Epithelial cell of esophagus (primary cell): ENCODE measurements at regions not wholly inside any gene's neighbourhood (a gene's known extent, or its start where the extent isn't known, plus 50 kb on each side); places are given as distances from the start of the nearest gene placed in this dataset.
"Not testable (repeated sequence)": the region's sequence is repeated elsewhere in the genome, so short reads cannot be mapped to it uniquely, and the experiment has no call there.

Source experiments
- DNase-seq: peaks from one replicate; pipeline ENCODE4 v3.0.0; 2010; ENCODE audit warnings: low read depth
- H3K4me3 ChIP-seq: 2 replicates; pipeline ENCODE4 v1.5.1; 2011; ENCODE audit warnings: mild to moderate bottlenecking, low read length, control low read depth
- CTCF ChIP-seq: IDR thresholded peaks from 2 replicates; pipeline ENCODE4 v1.5.1; 2011; ENCODE audit warnings: low read depth, mild to moderate bottlenecking, low read length, control low read depth, inconsistent platforms; ENCODE audit not compliant: insufficient read depth; ENCODE audit errors: missing control alignments

- DNase-seq, result no peak
- H3K4me3 ChIP-seq, result no peak overlapping the region
- TF ChIP-seq CTCF, result no peak
Observed at GRCh38 chr7:24108906-24109376, 175.0 kb upstream of the NPY start.

DNA sequence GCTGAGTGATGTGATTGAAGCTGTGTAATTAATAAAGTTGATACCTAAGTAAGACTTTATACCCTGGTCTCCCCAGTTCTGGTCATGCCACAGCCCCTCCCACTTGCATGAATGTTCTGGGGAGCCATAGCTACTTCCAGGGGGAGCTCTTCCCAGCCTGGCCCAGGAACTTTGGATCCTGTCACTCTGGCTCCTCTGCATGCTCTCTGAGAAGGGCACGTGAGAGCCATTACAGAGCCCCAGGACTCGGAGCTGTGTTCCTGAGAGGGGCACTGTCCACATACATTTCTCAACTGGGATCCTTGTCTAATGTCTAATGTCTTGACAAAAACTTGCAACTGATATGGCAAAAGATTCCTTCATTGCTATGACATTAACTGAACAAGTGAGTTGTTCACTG, 173.9 kb upstream of the NPY start:
- no peak for DNase-seq
- TF ChIP-seq CTCF, result no peak
- H3K4me3 ChIP-seq, result no peak overlapping the region

DNA sequence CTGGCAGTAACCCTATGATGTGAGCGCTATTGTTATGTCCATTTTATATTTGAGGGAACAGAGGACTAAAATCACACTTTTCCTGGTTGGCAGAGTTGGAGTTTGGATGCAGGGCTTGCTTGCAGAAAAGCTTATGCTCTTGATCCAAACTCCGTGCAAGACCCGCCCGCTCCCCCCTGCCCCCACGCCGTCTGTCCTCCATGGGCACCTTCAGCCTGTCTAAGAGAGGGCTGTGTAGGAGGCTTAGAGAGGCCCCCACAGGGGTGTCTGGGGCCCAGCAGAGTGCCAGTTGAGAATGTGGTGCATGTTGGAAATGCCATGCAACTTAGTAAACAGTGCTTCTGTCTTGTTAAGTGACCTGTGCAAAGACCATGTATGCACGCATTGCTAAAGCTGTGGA, 170.5 kb upstream of the NPY start:
- no peak for DNase-seq
- TF ChIP-seq CTCF, result no peak

DNA sequence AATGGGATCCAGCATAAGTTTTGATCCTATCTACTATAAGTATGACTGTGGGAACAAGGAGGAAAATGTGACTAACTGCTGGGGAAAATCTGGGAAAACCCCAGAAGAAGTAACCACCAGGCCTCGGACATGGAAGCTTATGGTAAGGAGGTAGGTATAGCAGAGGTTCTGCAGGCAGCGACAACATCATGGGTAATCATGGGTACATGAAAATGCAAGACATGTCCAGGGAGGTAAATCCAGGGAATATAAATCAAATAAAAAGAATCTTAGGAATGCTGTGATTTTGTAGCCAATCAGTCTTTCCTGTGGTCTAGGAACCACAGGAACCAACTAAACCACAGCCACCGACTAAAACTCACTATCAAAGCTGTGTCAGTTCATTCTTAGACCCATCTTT, 168.3 kb upstream of the NPY start:
- H3K4me3 ChIP-seq, result no peak overlapping the region
- no peak for TF ChIP-seq CTCF
- DNase-seq, result no peak

More for the DNA sequence above, 170.5 kb upstream of the NPY start:
- H3K4me3 ChIP-seq, result no peak overlapping the region

- not testable (repeated sequence) for H3K4me3 ChIP-seq, DNase-seq
Observed at GRCh38 chr7:24117903-24118499, 166.0 kb upstream of the NPY start.

GRCh38 chr7:24119852-24120251, 164.1 kb upstream of the NPY start:
- DNase-seq, result no peak
- TF ChIP-seq CTCF, result no peak
- no peak overlapping the region for H3K4me3 ChIP-seq

- no peak for DNase-seq
- TF ChIP-seq CTCF, result no peak
- no peak overlapping the region for H3K4me3 ChIP-seq
Observed at GRCh38 chr7:24123076-24123475, 160.9 kb upstream of the NPY start.
